SK-N-SH (cell line): ENCODE measurements at regions not wholly inside any gene's neighbourhood (a gene's known extent, or its start where the extent isn't known, plus 50 kb on each side); places are given as distances from the start of the nearest gene placed in this dataset.

Experiments used
- EZH2phosphoT487 ChIP-seq: fragments of 200-600 bp; sonication (generic); IDR thresholded peaks from 2 replicates; pipeline ENCODE4 v1.6.1; 2017; ENCODE audit warnings: low read depth, mixed run types, mild to moderate bottlenecking, antibody characterized with exemption, moderate library complexity, borderline replicate concordance
- GATA2 ChIP-seq: sonication (generic); formaldehyde crosslinking; IDR thresholded peaks from 2 replicates; pipeline ENCODE4 v1.5.0; 2020; ENCODE audit warnings: mild to moderate bottlenecking, missing genetic modification reagents
- MAX ChIP-seq: IDR thresholded peaks from 2 replicates; pipeline ENCODE4 v1.4.0; 2012; ENCODE audit warnings: low read depth
- MXI1 ChIP-seq: IDR thresholded peaks from 2 replicates; pipeline ENCODE4 v1.6.1; 2012; ENCODE audit warnings: mild to moderate bottlenecking, low read depth, low read length, improper control_type of control experiment
- PBX3 ChIP-seq: IDR thresholded peaks from 2 replicates; pipeline ENCODE4; 2012
- POLR2AphosphoS5 ChIP-seq: IDR thresholded peaks from 2 replicates; pipeline ENCODE4 v1.6.1; 2012; ENCODE audit warnings: low read depth, low read length
- RAD21 ChIP-seq: IDR thresholded peaks from 2 replicates; pipeline ENCODE4 v1.6.1; 2012; ENCODE audit warnings: mild to moderate bottlenecking, low read length
- RFX5 ChIP-seq: IDR thresholded peaks from 2 replicates; pipeline ENCODE4 v1.6.1; 2012; ENCODE audit warnings: mild to moderate bottlenecking, improper control_type of control experiment, low read length
- YY1 ChIP-seq: IDR thresholded peaks from 2 replicates; pipeline ENCODE4 v1.4.0; 2012; ENCODE audit warnings: low read depth, mild to moderate bottlenecking
- TF ChIP-seq, protein P1 (sequence below): fragments of 200-600 bp; sonication (generic); IDR thresholded peaks from 2 replicates; pipeline ENCODE4 v1.6.1; 2017; ENCODE audit warnings: antibody characterized with exemption, mild to moderate bottlenecking, moderate library complexity

GRCh38 chr6:72476051-72476450 lies 145.8 kb upstream of the KCNQ5 start:
- TF ChIP-seq, protein P1, sequence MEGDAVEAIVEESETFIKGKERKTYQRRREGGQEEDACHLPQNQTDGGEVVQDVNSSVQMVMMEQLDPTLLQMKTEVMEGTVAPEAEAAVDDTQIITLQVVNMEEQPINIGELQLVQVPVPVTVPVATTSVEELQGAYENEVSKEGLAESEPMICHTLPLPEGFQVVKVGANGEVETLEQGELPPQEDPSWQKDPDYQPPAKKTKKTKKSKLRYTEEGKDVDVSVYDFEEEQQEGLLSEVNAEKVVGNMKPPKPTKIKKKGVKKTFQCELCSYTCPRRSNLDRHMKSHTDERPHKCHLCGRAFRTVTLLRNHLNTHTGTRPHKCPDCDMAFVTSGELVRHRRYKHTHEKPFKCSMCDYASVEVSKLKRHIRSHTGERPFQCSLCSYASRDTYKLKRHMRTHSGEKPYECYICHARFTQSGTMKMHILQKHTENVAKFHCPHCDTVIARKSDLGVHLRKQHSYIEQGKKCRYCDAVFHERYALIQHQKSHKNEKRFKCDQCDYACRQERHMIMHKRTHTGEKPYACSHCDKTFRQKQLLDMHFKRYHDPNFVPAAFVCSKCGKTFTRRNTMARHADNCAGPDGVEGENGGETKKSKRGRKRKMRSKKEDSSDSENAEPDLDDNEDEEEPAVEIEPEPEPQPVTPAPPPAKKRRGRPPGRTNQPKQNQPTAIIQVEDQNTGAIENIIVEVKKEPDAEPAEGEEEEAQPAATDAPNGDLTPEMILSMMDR: no peak
- TF ChIP-seq RFX5: no peak
- TF ChIP-seq YY1: no peak
- TF ChIP-seq MAX: no peak
- no peak for TF ChIP-seq PBX3
- TF ChIP-seq EZH2phosphoT487: no peak
- TF ChIP-seq GATA2 (CRISPR knock-in tag): no peak
- no peak for TF ChIP-seq RAD21
- TF ChIP-seq POLR2AphosphoS5: no peak
- TF ChIP-seq MXI1: no peak
